H1 (cell line): ENCODE measurements at regions not wholly inside any gene's neighbourhood (a gene's known extent, or its start where the extent isn't known, plus 50 kb on each side); places are given as distances from the start of the nearest gene placed in this dataset.

Source experiments
- CTCF ChIA-PET: fragments of 300-600 bp; sonication (Branson Sonifier 250); formaldehyde crosslinking; loops from one replicate; lab custom pipeline; 2021; ENCODE audit not compliant: partially characterized antibody; lab: Charles Lee
- POLR2A ChIA-PET: fragments of 300-600 bp; sonication (Branson Sonifier 250); formaldehyde crosslinking; loops from one replicate; lab custom pipeline; 2021; ENCODE audit warnings: inconsistent platforms; ENCODE audit not compliant: partially characterized antibody; lab: Charles Lee
- DNase-seq, 2 experiments: peaks; one replicate each; pipeline versions ENCODE4 v3.0.0 to v3.0.0-alpha.2; 2010 to 2022; ENCODE audit warnings: low spot score in 2 of 2, low read depth in 1 of 2, mixed read lengths in 1 of 2
- FAIRE-seq: peaks from 2 replicates; lab custom pipeline; 2011; peaks lifted over from hg19 to GRCh38; lab: Jason Lieb, UNC
- H2AFZ ChIP-seq: 2 replicates; pipeline ENCODE4 v1.8.1; 2012; ENCODE audit warnings: low read length, inconsistent platforms
- H2AK5ac ChIP-seq: 2 replicates; pipeline ENCODE4 v1.6.1; 2013; ENCODE audit warnings: low read depth, low read length
- H2BK120ac ChIP-seq: replicated peaks from 2 replicates; pipeline ENCODE3; 2013; ENCODE audit warnings: low read depth, low read length, inconsistent platforms
- H2BK12ac ChIP-seq: 2 replicates; pipeline ENCODE4 v1.6.1; 2013; ENCODE audit warnings: low read depth, low read length
- H2BK15ac ChIP-seq: 2 replicates; pipeline ENCODE4 v1.6.1; 2013; ENCODE audit warnings: low read length
- H2BK20ac ChIP-seq: 2 replicates; pipeline ENCODE4 v1.6.1; 2013; ENCODE audit warnings: low read length
- H2BK5ac ChIP-seq: 2 replicates; pipeline ENCODE4 v1.6.1; 2013; ENCODE audit warnings: low read depth, low read length
- H3K14ac ChIP-seq: 2 replicates; pipeline ENCODE4 v1.6.1; 2013; ENCODE audit warnings: inconsistent platforms; ENCODE audit not compliant: insufficient read length
- H3K18ac ChIP-seq: 2 replicates; pipeline ENCODE4 v1.6.1; 2013; ENCODE audit warnings: low read length; ENCODE audit errors: extremely low read depth
- H3K23ac ChIP-seq: 2 replicates; pipeline ENCODE4 v1.6.1; 2013; ENCODE audit warnings: inconsistent platforms; ENCODE audit not compliant: insufficient read length
- H3K23me2 ChIP-seq: 2 replicates; pipeline ENCODE4 v1.6.1; 2013; ENCODE audit warnings: low read depth, low read length
- H3K27ac ChIP-seq: 2 replicates; pipeline ENCODE4 v1.6.1; 2011; ENCODE audit warnings: low read depth, low read length, inconsistent platforms
- H3K27me3 ChIP-seq, 4 experiments: replicated peaks in 1 of 4; 1 replicate in 1 of 4; 2 replicates in 3 of 4; pipeline versions ENCODE4 v1.6.1 to v1.8.1; 2011 to 2013; ENCODE audit warnings: low read length in 3 of 4, mild to moderate bottlenecking in 3 of 4, inconsistent platforms in 2 of 4, mixed read lengths in 2 of 4, moderate library complexity in 1 of 4; ENCODE audit not compliant: control insufficient read depth in 3 of 4, insufficient read depth in 3 of 4; ENCODE audit errors: extremely low read depth in 1 of 4
- H3K36me3 ChIP-seq, 4 experiments: 2 replicates each; pipeline versions ENCODE4 v1.6.1 to v1.8.1; 2011 to 2013; ENCODE audit warnings: mild to moderate bottlenecking in 4 of 4, low read length in 3 of 4, moderate library complexity in 2 of 4, control low read depth in 1 of 4, inconsistent platforms in 1 of 4; ENCODE audit not compliant: insufficient read depth in 4 of 4, control insufficient read depth in 2 of 4
- H3K4ac ChIP-seq: replicated peaks from 2 replicates; pipeline ENCODE3; 2013; ENCODE audit warnings: low read length, low read depth, mixed read lengths, inconsistent platforms; ENCODE audit not compliant: insufficient read length
- H3K4me1 ChIP-seq, 4 experiments: replicated peaks in 1 of 4; 1 replicate in 1 of 4; 2 replicates in 3 of 4; pipeline versions ENCODE4 v1.6.1 to v1.8.1; 2011 to 2013; ENCODE audit warnings: low read length in 3 of 4, inconsistent platforms in 2 of 4, mixed read lengths in 1 of 4; ENCODE audit not compliant: insufficient read depth in 4 of 4, control insufficient read depth in 3 of 4
- H3K4me2 ChIP-seq, 2 experiments: 2 replicates each; pipeline versions ENCODE4 v1.6.1 to v1.8.1; 2011 to 2013; ENCODE audit warnings: low read depth in 2 of 2, low read length in 2 of 2, control low read depth in 1 of 2, inconsistent platforms in 1 of 2, mild to moderate bottlenecking in 1 of 2; ENCODE audit not compliant: insufficient read depth in 1 of 2
- H3K4me3 ChIP-seq, 4 experiments: fragments of 200-600, 300-600 bp in 1 of 4; sonication (generic), shearing (Covaris generic), sonication (Bioruptor Twin) in 1 of 4; 2 replicates each; pipeline versions ENCODE4 v1.5.1 to v1.8.1; 2011 to 2016; ENCODE audit warnings: low read length in 4 of 4, low read depth in 3 of 4, control low read depth in 2 of 4, inconsistent platforms in 2 of 4, mild to moderate bottlenecking in 2 of 4, mixed read lengths in 1 of 4, moderate library complexity in 1 of 4; ENCODE audit not compliant: insufficient read depth in 2 of 4; ENCODE audit errors: extremely low read depth in 1 of 4
- H3K56ac ChIP-seq: replicated peaks from 2 replicates; pipeline ENCODE3; 2013; ENCODE audit warnings: low read depth, mild to moderate bottlenecking, mixed read lengths, low read length, inconsistent platforms; ENCODE audit not compliant: insufficient read length
- H3K79me1 ChIP-seq: 2 replicates; pipeline ENCODE4 v1.6.1; 2013; ENCODE audit warnings: low read depth, low read length, control low read depth
- H3K79me2 ChIP-seq, 2 experiments: 2 replicates each; pipeline versions ENCODE4 v1.6.1 to v1.8.1; 2012 to 2013; ENCODE audit warnings: low read length in 2 of 2, mild to moderate bottlenecking in 2 of 2, inconsistent platforms in 1 of 2; ENCODE audit not compliant: insufficient read depth in 2 of 2, control insufficient read depth in 1 of 2
- H3K9ac ChIP-seq, 4 experiments: replicated peaks in 1 of 4; 1 replicate in 1 of 4; 2 replicates in 3 of 4; pipeline versions ENCODE4 v1.6.1 to v1.8.1; 2011 to 2013; ENCODE audit warnings: low read depth in 3 of 4, low read length in 3 of 4, control low read depth in 2 of 4, mild to moderate bottlenecking in 2 of 4, moderate library complexity in 2 of 4, inconsistent platforms in 1 of 4; ENCODE audit errors: extremely low read depth in 1 of 4
- H3K9me3 ChIP-seq, 2 experiments: 2 replicates each; pipeline versions ENCODE4 v1.6.1 to v1.8.1; 2012 to 2013; ENCODE audit warnings: mild to moderate bottlenecking in 2 of 2, moderate library complexity in 2 of 2, control low read depth in 1 of 2, inconsistent platforms in 1 of 2, low read depth in 1 of 2, low read length in 1 of 2, mixed read lengths in 1 of 2; ENCODE audit not compliant: insufficient read depth in 2 of 2
- H4K20me1 ChIP-seq, 2 experiments: replicated peaks in 1 of 2; 2 replicates each; pipeline versions ENCODE3 to v1.8.1; 2011 to 2013; ENCODE audit warnings: inconsistent platforms in 2 of 2, low read length in 2 of 2, mild to moderate bottlenecking in 1 of 2; ENCODE audit not compliant: insufficient read depth in 2 of 2, control insufficient read depth in 1 of 2
- H4K5ac ChIP-seq: 2 replicates; pipeline ENCODE4 v1.6.1; 2013; ENCODE audit warnings: low read length, low read depth, mixed read lengths, inconsistent platforms; ENCODE audit not compliant: insufficient read length
- H4K8ac ChIP-seq: 2 replicates; pipeline ENCODE4 v1.8.0; 2013; ENCODE audit warnings: mild to moderate bottlenecking, moderate library complexity, low read length, inconsistent platforms; ENCODE audit not compliant: insufficient read depth; ENCODE audit errors: extremely low read depth
- H4K91ac ChIP-seq: replicated peaks from 2 replicates; pipeline ENCODE3; 2013; ENCODE audit warnings: low read length, mixed read lengths, inconsistent platforms; ENCODE audit not compliant: insufficient read length
- ASH2L ChIP-seq: fragments of 200-600, 300-600 bp; sonication (generic); IDR thresholded peaks from one replicate; pipeline ENCODE4 v1.7.1; 2017; ENCODE audit warnings: low read length
- KDM5A ChIP-seq: fragments of 200-600 bp; IDR thresholded peaks from 2 replicates; pipeline ENCODE4 v1.7.1; 2012; ENCODE audit warnings: mild to moderate bottlenecking, low read length, inconsistent platforms, mixed read lengths
- MAX ChIP-seq: IDR thresholded peaks from 2 replicates; pipeline ENCODE4 v1.6.1; 2012; ENCODE audit warnings: inconsistent platforms
- PHF8 ChIP-seq: fragments of 200-600 bp; sonication (generic); conservative IDR thresholded peaks from 2 replicates; pipeline ENCODE4 v1.7.1; 2012; ENCODE audit warnings: low read depth, mild to moderate bottlenecking, inconsistent platforms, low read length, moderate library complexity
- RAD21 ChIP-seq, 2 experiments: IDR thresholded peaks in 1 of 2; conservative IDR thresholded peaks in 1 of 2; 2 replicates each; pipeline ENCODE4 v1.6.1; 2011; ENCODE audit warnings: low read depth in 2 of 2, low read length in 2 of 2, improper control_type of control experiment in 1 of 2, inconsistent platforms in 1 of 2, mild to moderate bottlenecking in 1 of 2, moderate library complexity in 1 of 2
- SIX5 ChIP-seq: IDR thresholded peaks from 2 replicates; pipeline ENCODE4 v1.6.1; 2011; ENCODE audit warnings: mild to moderate bottlenecking, low read depth, low read length
- WGBS, 2 experiments: shearing (Covaris generic) in 1 of 2; methylation state at CpG; one replicate each; pipeline versions ENCODE4 v1.1.6 to v1.1.7; 2013 to 2015; ENCODE audit warnings: low lambda C conversion rate in 2 of 2, mixed read lengths in 2 of 2, inconsistent platforms in 1 of 2, low coverage in 1 of 2, missing lambda C conversion rate in 1 of 2; ENCODE audit not compliant: insufficient replicate concordance in 2 of 2, insufficient coverage in 1 of 2, insufficient read length in 1 of 2; ENCODE audit errors: extremely low coverage in 1 of 2, missing lambda C conversion rate in 1 of 2; 5-methylcytosine and 5-hydroxymethylcytosine counted together

- CTCF ChIA-PET, result interaction anchor here (0.7 to 0.8 kb wide), 2 partner anchors 52 to 230 kb away, joined by 3 read pairs; no protein-coding TSS in a partner anchor
- DNase-seq (no peak), FAIRE-seq (no peak)
- Histone ChIP-seq H4K5ac (no peak overlapping the region), H3K9ac (no peak overlapping the region), H3K14ac (no peak overlapping the region), H3K56ac (no peak overlapping the region), H4K91ac (no peak overlapping the region), H2BK12ac (0 out of 2 replicates have a peak overlapping the region, but pooled peaks have one; percentile 22), H2BK120ac (no peak overlapping the region), H3K36me3 (no peaks in the 10 kb centered on the region), H3K79me1 (no peaks in the 10 kb centered on the region), H2BK5ac (no peak overlapping the region), H2AFZ (0 out of 2 replicates have a peak overlapping the region, but pooled peaks have one; percentile 55), H2BK20ac (peak overlapping the region; percentile 81), H3K79me2 (no peaks in the 10 kb centered on the region), H3K18ac (peak overlapping the region; percentile 85; the same call in 1 of the 2 replicates), H3K4me1 (peaks cover 4 to 20% (median 14%) of the 10 kb centered on the region in 4 experiments), H3K9me3 (no peaks in the 10 kb centered on the region), H2BK15ac (no peak overlapping the region), H3K27ac (no peak overlapping the region), H4K20me1 (no peaks in the 10 kb centered on the region), H3K27me3 (peaks cover 0 to 4% (median 3%) of the 10 kb centered on the region in 4 experiments; a peak in 2 of 7 replicates), H3K4ac (no peak overlapping the region), H3K4me3 (no peak overlapping the region), H3K23me2 (no peaks in the 10 kb centered on the region), H3K4me2 (no peak overlapping the region), H2AK5ac (no peak overlapping the region), H4K8ac (no peak overlapping the region), H3K23ac (no peak overlapping the region)
- POLR2A ChIA-PET, result no interaction called here
- WGBS, 2 experiments, result 66% methylated on average over 7 of the region's 7 CpGs; no CpG with 5 or more reads in 1 of the 2 experiments
- TF ChIP-seq MAX (0 out of 2 replicates have a peak, but pooled peaks have one; percentile 11), SIX5 (no peak), KDM5A (no peak), PHF8 (no peak), RAD21 (IDR thresholded peaks at IDR 0.05 in 1 of 2, conservative IDR thresholded peaks at IDR 0.05 in 1 of 2; ENCODE audit: low read depth in 2 of 2, low read length in 2 of 2) (0 out of 4 replicates have a peak, but pooled peaks of 1 of the 2 experiments have one; percentile 7), ASH2L (no peak)
Measured at GRCh38 chr1:229150518-229150917, 120.4 kb upstream of the RAB4A start.
